ENCODE measurements at regions not wholly inside any gene's neighbourhood (a gene's known extent, or its start where the extent isn't known, plus 50 kb on each side); places are given as distances from the start of the nearest gene placed in this dataset.
A peak's percentile ranks its signal among the peaks of the same experiment; 100 is the strongest.

DNA sequence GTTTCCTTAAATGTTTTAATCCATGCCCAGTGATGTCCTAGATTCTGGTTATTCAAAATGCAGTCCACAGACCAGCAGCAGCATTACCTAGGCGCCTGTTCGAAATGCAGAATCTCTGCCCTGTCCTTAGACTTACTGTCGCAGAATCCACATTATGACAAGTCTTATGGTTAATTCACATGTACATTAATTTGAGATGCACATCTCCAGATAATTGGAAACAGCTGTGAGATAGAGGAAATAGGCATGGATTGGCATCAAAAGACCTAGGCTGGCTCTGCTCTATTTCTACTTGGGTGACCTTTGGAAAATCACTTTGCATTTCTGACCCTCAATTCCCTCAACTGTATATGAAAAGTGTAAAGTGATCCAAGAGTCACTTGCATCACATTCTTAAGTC, 700.7 kb downstream of the DIAPH3 start (continued):
- TF ChIP-seq ELF1 (IDR thresholded peaks at IDR 0.05), result no peak
- TF ChIP-seq TEAD4 (IDR thresholded peaks at IDR 0.05; ENCODE audit: borderline replicate concordance, insufficient read depth), result peak; percentile 74; the same call in 1 of the 2 replicates
- peak; percentile 82 for TF ChIP-seq FOXJ3 (CRISPR knock-in tag; IDR thresholded peaks at IDR 0.05)
- no peak for TF ChIP-seq RXRA (IDR thresholded peaks at IDR 0.05; ENCODE audit: borderline replicate concordance, low read depth)
- TF ChIP-seq RAD21 (IDR thresholded peaks at IDR 0.05; ENCODE audit: low read length), result peak; percentile 49
- peak; percentile 82 to 98; a peak in 3 of 4 replicates for TF ChIP-seq EP300 (IDR thresholded peaks at IDR 0.05; ENCODE audit: borderline replicate concordance in 1 of 2, low read depth in 1 of 2, low read length in 1 of 2)
- TF ChIP-seq RFX5 (IDR thresholded peaks at IDR 0.05; ENCODE audit: low read length), result no peak
- TF ChIP-seq, protein P1, sequence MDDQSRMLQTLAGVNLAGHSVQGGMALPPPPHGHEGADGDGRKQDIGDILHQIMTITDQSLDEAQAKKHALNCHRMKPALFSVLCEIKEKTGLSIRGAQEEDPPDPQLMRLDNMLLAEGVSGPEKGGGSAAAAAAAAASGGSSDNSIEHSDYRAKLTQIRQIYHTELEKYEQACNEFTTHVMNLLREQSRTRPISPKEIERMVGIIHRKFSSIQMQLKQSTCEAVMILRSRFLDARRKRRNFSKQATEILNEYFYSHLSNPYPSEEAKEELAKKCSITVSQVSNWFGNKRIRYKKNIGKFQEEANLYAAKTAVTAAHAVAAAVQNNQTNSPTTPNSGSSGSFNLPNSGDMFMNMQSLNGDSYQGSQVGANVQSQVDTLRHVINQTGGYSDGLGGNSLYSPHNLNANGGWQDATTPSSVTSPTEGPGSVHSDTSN (IDR thresholded peaks at IDR 0.05), result peak; percentile 66
- peak; percentile 71 for TF ChIP-seq CHD2 (IDR thresholded peaks at IDR 0.05; ENCODE audit: low read length, partially characterized antibody)
- peak; percentile 97 for TF ChIP-seq GATA2 (CRISPR knock-in tag; IDR thresholded peaks at IDR 0.05)

- no peaks in the 10 kb centered on the region for H4K20me1 ChIP-seq (ENCODE audit: insufficient read depth)
- peaks cover under 1% of the 10 kb centered on the region for H3F3A ChIP-seq (replicated peaks; ENCODE audit: insufficient read depth)
- no peak overlapping the region for H3K9ac ChIP-seq
- H3K9me3 ChIP-seq, result peaks cover 12% of the 10 kb centered on the region
- no peak overlapping the region; a peak in 1 of 4 replicates for H3K27ac ChIP-seq (ENCODE audit: low read depth in 2 of 2, low read length in 1 of 2)
- peaks cover 4 to 9% of the 10 kb centered on the region in 2 experiments; a peak in 2 of 4 replicates for H3K4me1 ChIP-seq (ENCODE audit: control insufficient read depth in 1 of 2, insufficient read depth in 2 of 2, low read depth in 1 of 2, low read length in 1 of 2)
- POLR2A ChIA-PET, result no interaction called here
- WGBS (ENCODE audit: low lambda C conversion rate), result 85% methylated on average over 4 of the region's 4 CpGs
- no peaks in the 10 kb centered on the region for H3K27me3 ChIP-seq (ENCODE audit: insufficient read depth)
- H2AFZ ChIP-seq (ENCODE audit: low read depth), result no peak overlapping the region
- TF ChIP-seq, protein P1 (IDR thresholded peaks at IDR 0.05), result no peak
- TF ChIP-seq ELF1 (IDR thresholded peaks at IDR 0.05) (no peak), RCOR1 (IDR thresholded peaks at IDR 0.05; ENCODE audit: low read length) (no peak), GABPA (IDR thresholded peaks at IDR 0.05; ENCODE audit: low read depth) (no peak), RXRA (IDR thresholded peaks at IDR 0.05; ENCODE audit: borderline replicate concordance, low read depth) (no peak), SMC3 (IDR thresholded peaks at IDR 0.05; ENCODE audit: low read depth, low read length) (no peak)
- no peak for DNase-seq
- CTCF ChIA-PET, result no interaction called here
- H3K4me3 ChIP-seq (ENCODE audit: low read depth in 2 of 2, low read length in 1 of 2), result no peak overlapping the region
- H3K9me2 ChIP-seq, result no peaks in the 10 kb centered on the region
- H3K36me3 ChIP-seq (replicated peaks in 1 of 2; ENCODE audit: control insufficient read depth in 1 of 2, insufficient read depth in 2 of 2, low read length in 1 of 2), result no peaks in the 10 kb centered on the region
- no peak overlapping the region for H3K4me2 ChIP-seq
- H3K79me2 ChIP-seq (ENCODE audit: insufficient read depth), result no peaks in the 10 kb centered on the region
These were observed 698.8 kb downstream of the DIAPH3 start for GRCh38 chr13:59464926-59465325.

GRCh38 chr13:59468396-59468795, 695.3 kb downstream of the DIAPH3 start:
- H3K9me3 ChIP-seq, result peaks cover 12% of the 10 kb centered on the region
- no peak overlapping the region for H3K27ac ChIP-seq (ENCODE audit: low read depth in 2 of 2, low read length in 1 of 2)
- peaks cover 10% of the 10 kb centered on the region for H3F3A ChIP-seq (replicated peaks; ENCODE audit: insufficient read depth)
- peaks cover under 1 to 7% of the 10 kb centered on the region in 2 experiments; a peak in 3 of 4 replicates for H3K4me1 ChIP-seq (ENCODE audit: control insufficient read depth in 1 of 2, insufficient read depth in 2 of 2, low read depth in 1 of 2, low read length in 1 of 2)
- DNase-seq, result no peak
- H3K27me3 ChIP-seq (ENCODE audit: insufficient read depth), result no peaks in the 10 kb centered on the region
- H3K79me2 ChIP-seq (ENCODE audit: insufficient read depth), result no peaks in the 10 kb centered on the region
- ChIA-PET POLR2A (no interaction called here), CTCF (interaction anchor here (1.3 kb wide), 1 partner anchor 22 kb away, joined by 3 read pairs; no protein-coding TSS in a partner anchor)
- no peaks in the 10 kb centered on the region for H3K9me2 ChIP-seq
- H3K4me3 ChIP-seq (ENCODE audit: low read depth in 2 of 2, low read length in 1 of 2), result no peak overlapping the region; a peak in 1 of 4 replicates
- no peaks in the 10 kb centered on the region for H3K36me3 ChIP-seq (replicated peaks in 1 of 2; ENCODE audit: control insufficient read depth in 1 of 2, insufficient read depth in 2 of 2, low read length in 1 of 2)
- H2AFZ ChIP-seq (ENCODE audit: low read depth), result no peak overlapping the region
- H3K4me2 ChIP-seq, result no peak overlapping the region
- H4K20me1 ChIP-seq (ENCODE audit: insufficient read depth), result no peaks in the 10 kb centered on the region
- H3K9ac ChIP-seq, result no peak overlapping the region
- WGBS (ENCODE audit: low lambda C conversion rate), result 78% methylated on average over 1 of the region's 2 CpGs
- TF ChIP-seq SMC3 (IDR thresholded peaks at IDR 0.05; ENCODE audit: low read depth, low read length), result no peak
- no peak for TF ChIP-seq MXI1 (IDR thresholded peaks at IDR 0.05; ENCODE audit: low read depth, low read length)
- no peak for TF ChIP-seq CHD2 (IDR thresholded peaks at IDR 0.05; ENCODE audit: low read length, partially characterized antibody)
- no peak for TF ChIP-seq JUND (IDR thresholded peaks at IDR 0.05)
- TF ChIP-seq TAF1 (IDR thresholded peaks at IDR 0.05; ENCODE audit: borderline replicate concordance, low read depth, low read length), result no peak
- TF ChIP-seq RFX5 (IDR thresholded peaks at IDR 0.05; ENCODE audit: low read length), result no peak
- no peak for TF ChIP-seq NRF1 (IDR thresholded peaks at IDR 0.05; ENCODE audit: low read depth, low read length)
- TF ChIP-seq, protein P2, sequence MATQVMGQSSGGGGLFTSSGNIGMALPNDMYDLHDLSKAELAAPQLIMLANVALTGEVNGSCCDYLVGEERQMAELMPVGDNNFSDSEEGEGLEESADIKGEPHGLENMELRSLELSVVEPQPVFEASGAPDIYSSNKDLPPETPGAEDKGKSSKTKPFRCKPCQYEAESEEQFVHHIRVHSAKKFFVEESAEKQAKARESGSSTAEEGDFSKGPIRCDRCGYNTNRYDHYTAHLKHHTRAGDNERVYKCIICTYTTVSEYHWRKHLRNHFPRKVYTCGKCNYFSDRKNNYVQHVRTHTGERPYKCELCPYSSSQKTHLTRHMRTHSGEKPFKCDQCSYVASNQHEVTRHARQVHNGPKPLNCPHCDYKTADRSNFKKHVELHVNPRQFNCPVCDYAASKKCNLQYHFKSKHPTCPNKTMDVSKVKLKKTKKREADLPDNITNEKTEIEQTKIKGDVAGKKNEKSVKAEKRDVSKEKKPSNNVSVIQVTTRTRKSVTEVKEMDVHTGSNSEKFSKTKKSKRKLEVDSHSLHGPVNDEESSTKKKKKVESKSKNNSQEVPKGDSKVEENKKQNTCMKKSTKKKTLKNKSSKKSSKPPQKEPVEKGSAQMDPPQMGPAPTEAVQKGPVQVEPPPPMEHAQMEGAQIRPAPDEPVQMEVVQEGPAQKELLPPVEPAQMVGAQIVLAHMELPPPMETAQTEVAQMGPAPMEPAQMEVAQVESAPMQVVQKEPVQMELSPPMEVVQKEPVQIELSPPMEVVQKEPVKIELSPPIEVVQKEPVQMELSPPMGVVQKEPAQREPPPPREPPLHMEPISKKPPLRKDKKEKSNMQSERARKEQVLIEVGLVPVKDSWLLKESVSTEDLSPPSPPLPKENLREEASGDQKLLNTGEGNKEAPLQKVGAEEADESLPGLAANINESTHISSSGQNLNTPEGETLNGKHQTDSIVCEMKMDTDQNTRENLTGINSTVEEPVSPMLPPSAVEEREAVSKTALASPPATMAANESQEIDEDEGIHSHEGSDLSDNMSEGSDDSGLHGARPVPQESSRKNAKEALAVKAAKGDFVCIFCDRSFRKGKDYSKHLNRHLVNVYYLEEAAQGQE (IDR thresholded peaks at IDR 0.05; ENCODE audit: low read depth, low read length), result no peak
- no peak for TF ChIP-seq TCF12 (IDR thresholded peaks at IDR 0.05)
